Adrenal gland (tissue), 9 donors: ENCODE measurements at regions not wholly inside any gene's neighbourhood (a gene's known extent, or its start where the extent isn't known, plus 50 kb on each side); places are given as distances from the start of the nearest gene placed in this dataset.

Experiments used
- DNase-seq, 7 donors: peaks; one replicate each; pipeline ENCODE4 v3.0.0-alpha.2; 2019 to 2020
- H3K27ac ChIP-seq, 5 donors: fragments of 200-600 bp; sonication (generic) in 4 of 5; 1 replicate in 3 of 5; 2 replicates in 2 of 5; pipeline versions ENCODE4 v1.5.1 to v1.8.0; 2016 to 2020; ENCODE audit warnings: mild to moderate bottlenecking in 1 of 5
- H3K27me3 ChIP-seq: fragments of 200-600 bp; 2 replicates; pipeline ENCODE4 v1.8.0; 2021
- H3K36me3 ChIP-seq, 2 donors: fragments of 200-600 bp; replicated peaks in 1 of 2; 1 replicate in 1 of 2; 2 replicates in 1 of 2; pipeline versions ENCODE4 v1.5.1 to v1.8.0; 2018 to 2022
- H3K4me1 ChIP-seq, 2 donors: fragments of 200-600 bp; replicated peaks in 1 of 2; 1 replicate in 1 of 2; 2 replicates in 1 of 2; pipeline versions ENCODE4 v1.5.1 to v1.8.0; 2018 to 2021
- H3K4me3 ChIP-seq, 4 donors: fragments of 200-600 bp; sonication (generic) in 3 of 4; one replicate each; pipeline ENCODE4 v1.5.1; 2016 to 2018
- H3K9me3 ChIP-seq, 3 donors: fragments of 200-600 bp; sonication (generic) in 1 of 3; replicated peaks in 1 of 3; 1 replicate in 2 of 3; 2 replicates in 1 of 3; pipeline versions ENCODE4 v1.5.1 to v1.8.0; 2016 to 2021
- CTCF ChIP-seq, 6 experiments: fragments of 450-650 bp in 4 of 6; fragments of 200-600 bp in 2 of 6; sonication (generic) in 1 of 6; IDR thresholded peaks; 1 replicate in 5 of 6; 2 replicates in 1 of 6; pipeline versions ENCODE4 v1.5.1 to v1.8.0; 2016 to 2021; ENCODE audit warnings: antibody characterized with exemption in 6 of 6, mild to moderate bottlenecking in 2 of 6, moderate library complexity in 1 of 6
- POLR2A ChIP-seq, 2 donors: fragments of 450-650 bp; IDR thresholded peaks; one replicate each; pipeline ENCODE4 v1.6.1; 2017; ENCODE audit warnings: antibody characterized with exemption in 2 of 2, mild to moderate bottlenecking in 2 of 2, moderate library complexity in 1 of 2
- WGBS, 4 donors: extraction: QIAGEN DNeasy Blood & Tissue Kit in 2 of 4; methylation state at CpG; one replicate each; pipeline versions ENCODE4 v1.1.5 to v1.1.7; 2013 to 2017; 5-methylcytosine and 5-hydroxymethylcytosine counted together
- intact Hi-C, 2 donors: fragments of 100-400 bp; cut with DNase I; formaldehyde crosslinking; loops; one replicate each; pipeline versions ENCODE4 v1.14.1 to v1.15.0; 2022 to 2023
- donor health status: healthy with polysubstance abuse.
- donor health status: Bipolar disorder and iron deficiency.
- donor health status: DM: yes; HTN: yes; CAD: no.
- donor health status: DM: no; HTN: no; CAD: no.
- donor health status: DM: no; HTN: no; CAD: no.

GRCh38 chr1:10945991-10946509 lies 66.4 kb upstream of the TARDBP start:
- Histone ChIP-seq H3K27ac (peak overlapping the region in 1 of 5 donors; percentile 62), H3K9me3 (no peaks in the 10 kb centered on the region), H3K27me3 (no peaks in the 10 kb centered on the region), H3K36me3 (no peaks in the 10 kb centered on the region), H3K4me3 (no peak overlapping the region), H3K4me1 (peaks cover 0 to 15% of the 10 kb centered on the region in 2 donors)
- 73 to 81% (median 77%) methylated on average over 19 of the region's 19 CpGs for WGBS, 4 donors
- peak in 1 of 7 donors; percentile 67 for DNase-seq
- TF ChIP-seq POLR2A (IDR thresholded peaks at IDR 0.05), result no peak
- intact Hi-C loops, result loop anchor here in 1 of 2 donors (10.0 kb wide), 1 partner anchor 441 kb away; no protein-coding TSS in a partner anchor

- DNase-seq, result no peak
- Histone ChIP-seq H3K27me3 (no peaks in the 10 kb centered on the region), H3K9me3 (no peaks in the 10 kb centered on the region), H3K36me3 (no peaks in the 10 kb centered on the region), H3K27ac (no peak overlapping the region), H3K4me1 (peaks cover 0 to 10% of the 10 kb centered on the region in 2 donors), H3K4me3 (no peak overlapping the region)
- 79 to 89% (median 83%) methylated on average over 5 to 7 of the region's 7 CpGs; no CpG with 5 or more reads in 1 of the 4 donors for WGBS, 4 donors
- TF ChIP-seq CTCF (IDR thresholded peaks at IDR 0.05), result no peak
- TF ChIP-seq POLR2A (IDR thresholded peaks at IDR 0.05), result no peak
- intact Hi-C loops, result loop anchor here in 1 of 2 donors (10.0 kb wide), 1 partner anchor 442 kb away; no protein-coding TSS in a partner anchor
Measured at GRCh38 chr1:10947181-10947580, 65.3 kb upstream of the TARDBP start.

GRCh38 chr1:10947691-10948462 lies 64.6 kb upstream of the TARDBP start:
- WGBS, 4 donors, result 87 to 97% (median 91%) methylated on average over 13 to 19 of the region's 19 CpGs
- intact Hi-C loops, result loop anchor here in 1 of 2 donors (10.0 kb wide), 1 partner anchor 443 kb away; no protein-coding TSS in a partner anchor

GRCh38 chr1:10948463-10948775 lies 64.0 kb upstream of the TARDBP start:
- 60 to 90% (median 83%) methylated on average over 10 to 12 of the region's 12 CpGs for WGBS, 4 donors
- intact Hi-C loops, result loop anchor here in 1 of 2 donors (10.0 kb wide), 1 partner anchor 444 kb away; no protein-coding TSS in a partner anchor

More at GRCh38 chr1:10947691-10948462, 64.6 kb upstream of the TARDBP start:
- H3K4me3 ChIP-seq, result no peak overlapping the region
- no peaks in the 10 kb centered on the region for H3K9me3 ChIP-seq
- no peaks in the 10 kb centered on the region for H3K27me3 ChIP-seq
- peaks cover 0 to 10% of the 10 kb centered on the region in 2 donors for H3K4me1 ChIP-seq
- no peak for DNase-seq
- H3K36me3 ChIP-seq, result no peaks in the 10 kb centered on the region
- TF ChIP-seq CTCF (IDR thresholded peaks at IDR 0.05) (no peak), POLR2A (IDR thresholded peaks at IDR 0.05) (no peak)
- H3K27ac ChIP-seq, result no peak overlapping the region

More at GRCh38 chr1:10948463-10948775, 64.0 kb upstream of the TARDBP start:
- H3K4me1 ChIP-seq, result peaks cover 0 to 10% of the 10 kb centered on the region in 2 donors
- TF ChIP-seq POLR2A (IDR thresholded peaks at IDR 0.05), result no peak
- TF ChIP-seq CTCF (IDR thresholded peaks at IDR 0.05), result no peak
- H3K4me3 ChIP-seq, result no peak overlapping the region
- H3K27ac ChIP-seq, result no peak overlapping the region
- no peaks in the 10 kb centered on the region for H3K27me3 ChIP-seq
- no peaks in the 10 kb centered on the region for H3K36me3 ChIP-seq
- peak in 1 of 7 donors; percentile 68 for DNase-seq
- H3K9me3 ChIP-seq, result no peaks in the 10 kb centered on the region
